VCaP (cell line): ENCODE measurements at regions not wholly inside any gene's neighbourhood (a gene's known extent, or its start where the extent isn't known, plus 50 kb on each side); places are given as distances from the start of the nearest gene placed in this dataset.
"Not testable (repeated sequence)": the region's sequence is repeated elsewhere in the genome, so short reads cannot be mapped to it uniquely, and the experiment has no call there.

ENCODE experiments used
- H3K27ac ChIP-seq: fragments of 450-650 bp; 2 replicates; pipeline ENCODE4 v1.5.1; 2017
- CTCF ChIP-seq: fragments of 450-650 bp; conservative IDR thresholded peaks from 2 replicates; pipeline ENCODE4 v1.5.1; 2017; ENCODE audit warnings: mild to moderate bottlenecking, moderate library complexity

- not testable (repeated sequence) for H3K27ac ChIP-seq
These were observed 58.3 kb downstream of the ART5 start for GRCh38 chr11:3583476-3583875.

DNA sequence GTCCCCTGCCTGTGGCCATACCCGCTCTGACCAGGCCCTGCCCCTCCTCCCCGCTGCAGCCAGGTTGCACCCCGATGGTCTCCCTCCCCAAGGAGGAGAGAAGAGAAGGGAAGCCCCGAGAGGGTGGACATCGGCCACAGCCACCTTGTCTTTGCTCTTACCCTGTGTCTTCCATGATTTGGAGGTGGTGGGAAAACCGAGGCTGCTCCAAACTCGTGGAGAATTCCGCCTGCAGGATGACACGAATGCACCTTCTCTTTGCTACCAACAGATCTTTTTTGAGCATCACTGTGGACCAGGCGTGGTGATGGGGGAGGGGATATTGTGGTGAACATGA, 60.4 kb downstream of the ART5 start:
- not testable (repeated sequence) for H3K27ac ChIP-seq

GRCh38 chr11:3580487-3581388, 61.1 kb downstream of the ART5 start:
- H3K27ac ChIP-seq, result peak overlapping the region; percentile 50
- TF ChIP-seq CTCF, result peak; percentile 88

More for the DNA sequence above, 60.4 kb downstream of the ART5 start:
- TF ChIP-seq CTCF, result peak; percentile 59

GRCh38 chr11:3579600-3580459, 62.0 kb downstream of the ART5 start:
- H3K27ac ChIP-seq, result peak overlapping the region; percentile 50; the same call in 1 of the 2 replicates

- not testable (repeated sequence) for H3K27ac ChIP-seq
These were observed 65.7 kb downstream of the ART5 start for GRCh38 chr11:3576066-3576604.

GRCh38 chr11:3572976-3573647, 68.7 kb downstream of the ART5 start:
- not testable (repeated sequence) for H3K27ac ChIP-seq

- not testable (repeated sequence) for H3K27ac ChIP-seq
These were observed 70.0 kb downstream of the ART5 start for GRCh38 chr11:3571752-3572151.

DNA sequence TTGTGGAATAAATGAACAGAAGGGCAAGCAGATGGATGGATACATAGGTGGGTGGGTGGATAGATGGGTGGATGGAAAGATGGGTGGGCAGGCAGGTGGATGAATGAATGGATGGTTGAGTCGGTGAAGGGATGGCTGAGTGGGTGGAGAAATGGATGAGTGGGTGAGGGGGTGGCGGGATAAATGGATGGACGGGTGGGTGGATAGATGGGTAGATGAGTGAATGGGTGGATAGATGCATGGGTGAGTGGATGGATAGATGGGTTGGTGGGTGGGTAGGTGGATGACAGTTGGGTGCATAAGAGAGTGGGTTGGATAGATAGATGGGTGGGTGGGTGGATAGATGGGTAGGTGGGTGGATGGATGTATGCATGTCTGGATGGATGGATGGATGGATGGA, 76.0 kb downstream of the ART5 start:
- H3K27ac ChIP-seq, result not testable (repeated sequence)

DNA sequence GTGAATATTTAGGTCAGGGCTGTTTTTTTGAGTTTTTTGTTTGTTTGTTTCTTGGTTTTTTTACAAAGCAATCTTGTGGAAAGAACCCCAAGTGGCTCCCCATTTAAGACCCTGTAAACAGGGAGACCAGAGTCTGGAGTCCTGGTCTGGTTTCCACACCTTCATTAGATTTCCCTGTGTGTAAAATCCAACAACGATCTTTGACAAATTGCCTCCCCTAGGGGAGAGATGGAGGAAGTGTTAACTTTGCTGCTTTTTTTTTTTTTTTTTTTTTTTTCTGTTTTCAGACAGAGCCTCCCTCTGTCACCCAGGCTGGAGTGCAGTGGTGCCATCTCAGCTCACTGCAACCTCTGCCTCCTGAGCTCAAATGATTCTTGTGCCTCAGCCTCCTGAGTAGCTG, 77.4 kb downstream of the ART5 start:
- not testable (repeated sequence) for H3K27ac ChIP-seq
- peak; percentile 64 for TF ChIP-seq CTCF

DNA sequence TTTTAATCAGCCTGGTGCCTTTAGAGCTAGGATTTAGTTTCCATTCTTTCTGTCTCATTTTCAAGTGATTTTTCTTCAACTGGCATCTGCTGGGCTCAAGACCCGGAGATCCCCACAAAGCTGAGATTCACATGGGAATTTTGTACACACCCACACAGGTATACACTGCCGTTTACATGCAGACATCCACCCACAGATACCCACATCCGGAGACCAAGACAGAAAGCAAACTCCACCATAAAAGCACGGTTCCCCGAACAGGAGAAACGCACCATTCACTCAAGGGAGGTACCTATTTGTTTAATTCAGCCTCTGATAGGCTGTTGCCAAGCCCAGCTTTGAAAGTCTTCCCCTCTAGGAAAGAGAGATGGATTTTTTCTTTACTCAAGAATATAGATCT, 87.2 kb downstream of the ART5 start:
- not testable (repeated sequence) for H3K27ac ChIP-seq

- not testable (repeated sequence) for H3K27ac ChIP-seq
These were observed 96.8 kb downstream of the ART5 start for GRCh38 chr11:3544990-3545389.

GRCh38 chr11:3538220-3538619, 103.6 kb downstream of the ART5 start:
- not testable (repeated sequence) for H3K27ac ChIP-seq

DNA sequence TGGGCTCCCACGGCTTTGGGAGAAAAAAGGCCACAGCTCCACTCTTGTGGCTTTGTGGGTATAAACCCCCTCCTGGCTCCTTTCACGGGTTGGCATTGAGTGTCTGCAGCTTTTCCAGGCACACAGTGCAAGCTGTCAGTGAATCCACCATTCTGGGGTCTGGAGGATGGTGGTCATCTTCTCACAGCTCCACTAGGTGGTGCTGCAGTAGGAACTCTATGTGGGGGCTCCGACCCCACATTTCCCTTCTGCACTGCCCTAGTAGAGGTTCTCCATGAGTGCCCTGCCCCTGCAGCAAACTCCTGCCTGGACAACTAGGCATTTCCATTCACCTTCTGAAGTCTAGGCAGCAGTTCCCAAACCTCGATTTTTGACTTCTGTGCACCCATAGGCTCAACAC, 104.5 kb downstream of the ART5 start:
- H3K27ac ChIP-seq, result not testable (repeated sequence)

DNA sequence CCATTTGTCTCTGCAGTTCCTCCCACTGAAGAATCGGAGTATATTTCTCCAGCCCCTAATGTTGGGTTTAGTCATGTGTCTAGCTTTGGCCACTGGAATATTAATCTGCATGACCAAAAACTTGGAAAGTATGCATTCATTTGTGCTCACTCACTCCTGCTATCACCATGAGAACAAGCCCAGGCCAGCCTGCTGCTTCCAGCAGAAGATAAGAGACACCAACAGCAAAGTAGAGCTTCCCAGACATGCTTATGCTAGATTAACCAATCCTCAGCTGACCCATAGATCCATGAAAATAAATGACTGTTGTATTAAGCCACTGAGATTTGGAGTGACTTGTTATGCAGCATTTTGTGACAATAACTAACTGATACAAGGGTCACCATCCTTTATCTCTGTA, 108.8 kb downstream of the ART5 start:
- H3K27ac ChIP-seq, result not testable (repeated sequence)

DNA sequence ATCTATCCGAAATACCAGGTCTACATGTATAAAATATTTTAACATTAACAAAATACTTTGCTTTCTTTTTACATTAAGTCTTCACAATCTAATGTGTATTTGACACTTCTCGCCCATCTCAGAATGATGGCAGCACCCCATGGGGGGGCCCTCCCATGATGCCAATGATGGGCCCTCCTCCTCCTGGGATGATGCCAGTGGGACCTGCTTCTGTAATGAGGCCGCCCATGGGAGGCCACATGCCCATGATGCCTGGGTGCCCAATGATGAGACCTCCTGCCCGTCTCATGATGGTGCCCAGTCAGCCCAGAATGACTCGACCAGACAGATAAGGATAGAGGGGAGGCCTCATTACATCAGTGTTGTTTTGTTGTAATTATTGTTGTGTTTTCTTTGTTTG, 110.5 kb downstream of the ART5 start:
- H3K27ac ChIP-seq, result not testable (repeated sequence)

GRCh38 chr11:3523567-3523966, 118.2 kb downstream of the ART5 start:
- H3K27ac ChIP-seq, result not testable (repeated sequence)

DNA sequence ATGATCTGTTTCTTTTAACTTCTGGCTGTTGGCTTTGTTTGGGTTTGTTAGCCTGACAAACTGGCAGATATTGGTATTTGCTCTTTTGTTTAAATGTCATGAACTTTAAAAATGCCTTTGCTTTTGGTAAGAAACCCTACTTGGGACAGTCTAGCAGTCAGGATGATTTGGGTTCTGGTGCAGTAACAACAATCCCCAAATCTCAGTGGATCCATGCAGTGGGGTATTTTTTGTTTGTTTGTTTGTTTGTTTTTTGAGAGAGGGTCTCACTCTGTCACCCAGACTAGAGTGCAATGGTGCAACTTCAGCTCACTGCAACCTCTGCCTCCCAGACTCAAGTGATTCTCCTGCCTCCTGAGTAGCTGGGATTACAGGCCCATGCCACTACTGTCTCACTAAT, 120.9 kb downstream of the ART5 start:
- H3K27ac ChIP-seq, result not testable (repeated sequence)
